Erythroblast (primary cell): ENCODE measurements at regions not wholly inside any gene's neighbourhood (a gene's known extent, or its start where the extent isn't known, plus 50 kb on each side); places are given as distances from the start of the nearest gene placed in this dataset.

ENCODE experiments used
- GATA1 ChIP-seq: IDR thresholded peaks from 2 replicates; pipeline ENCODE4 v1.6.1; 2011; ENCODE audit warnings: low read depth, mild to moderate bottlenecking, control low read depth, low read length, moderate library complexity
- POLR2A ChIP-seq: IDR thresholded peaks from 2 replicates; pipeline ENCODE4 v1.6.1; 2011; ENCODE audit warnings: mild to moderate bottlenecking, low read length

DNA sequence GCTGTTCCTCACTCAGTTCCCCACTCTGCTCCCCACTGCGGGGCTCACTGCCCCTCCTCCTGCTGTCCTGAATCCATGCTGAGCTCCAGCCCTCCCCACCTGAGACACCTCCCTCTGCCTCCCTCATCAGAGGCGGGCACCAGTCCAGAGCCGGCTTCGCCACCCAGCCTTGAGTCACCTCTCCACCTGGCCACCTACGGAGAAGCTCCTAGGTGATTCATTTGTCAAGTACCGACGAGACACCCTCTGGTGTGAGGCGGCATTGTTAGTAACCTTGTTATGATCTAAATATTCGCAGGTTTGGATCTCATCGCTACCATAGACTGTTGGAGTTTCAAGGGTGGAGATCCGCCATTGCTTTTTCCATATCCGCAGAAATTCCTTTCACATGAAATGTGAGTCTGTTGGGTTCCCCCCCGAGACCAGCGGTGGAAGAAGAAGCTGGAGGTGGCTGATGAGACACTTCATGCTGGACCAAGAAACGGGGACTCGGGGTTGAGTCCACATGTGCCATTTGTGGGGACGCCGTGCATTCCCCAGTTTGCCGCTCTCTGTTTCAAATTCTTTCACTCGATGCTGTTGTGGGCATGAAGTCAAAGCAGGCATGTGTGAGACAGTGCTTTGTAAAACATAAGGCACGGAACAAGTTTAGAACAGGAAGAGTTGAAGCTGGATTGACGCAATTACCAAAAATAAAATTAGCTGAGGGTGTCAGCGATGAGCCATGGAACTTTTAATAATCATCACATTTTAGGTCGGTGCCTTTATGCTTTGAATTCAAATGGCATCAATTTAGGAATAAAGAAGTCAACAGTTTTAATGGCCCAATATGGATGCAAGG is 259.8 kb upstream of the HDAC4 start:
- TF ChIP-seq POLR2A (no peak), GATA1 (no peak)
